ENCODE measurements at regions not wholly inside any gene's neighbourhood (a gene's known extent, or its start where the extent isn't known, plus 50 kb on each side); places are given as distances from the start of the nearest gene placed in this dataset.

GRCh38 chr2:133732982-133733900, 165.0 kb upstream of the NCKAP5 start:
- H3K9me3 ChIP-seq: no peaks in the 10 kb centered on the region
- H3K4me1 ChIP-seq: no peaks in the 10 kb centered on the region
- TF ChIP-seq CTCF (IDR thresholded peaks at IDR 0.05): no peak
- no peak overlapping the region for H3K27ac ChIP-seq
- H3K36me3 ChIP-seq: no peaks in the 10 kb centered on the region
- intact Hi-C loops (cut with DNase I): no loop called here
- no peaks in the 10 kb centered on the region for H3K27me3 ChIP-seq
- no peak for DNase-seq (ENCODE audit: low spot score in 2 of 2)
- H3K4me3 ChIP-seq: no peak overlapping the region

- Histone ChIP-seq H3K4me3 (no peak overlapping the region), H3K27me3 (no peaks in the 10 kb centered on the region), H3K36me3 (no peaks in the 10 kb centered on the region), H3K9me3 (no peaks in the 10 kb centered on the region), H3K4me1 (no peaks in the 10 kb centered on the region), H3K27ac (no peak overlapping the region)
- DNase-seq (ENCODE audit: low spot score in 2 of 2): no peak
- intact Hi-C loops (cut with DNase I): no loop called here
- TF ChIP-seq CTCF (IDR thresholded peaks at IDR 0.05): no peak
These were observed 165.6 kb upstream of the NCKAP5 start for GRCh38 chr2:133733901-133734255.

GRCh38 chr2:133734716-133735495, 166.6 kb upstream of the NCKAP5 start:
- intact Hi-C loops (cut with DNase I): no loop called here
- TF ChIP-seq CTCF (IDR thresholded peaks at IDR 0.05): no peak
- H3K9me3 ChIP-seq: no peaks in the 10 kb centered on the region
- no peaks in the 10 kb centered on the region for H3K36me3 ChIP-seq
- H3K27me3 ChIP-seq: no peaks in the 10 kb centered on the region
- no peaks in the 10 kb centered on the region for H3K4me1 ChIP-seq
- H3K4me3 ChIP-seq: no peak overlapping the region
- no peak for DNase-seq (ENCODE audit: low spot score in 2 of 2)
- H3K27ac ChIP-seq: no peak overlapping the region

GRCh38 chr2:133736674-133737073, 168.4 kb upstream of the NCKAP5 start:
- Histone ChIP-seq H3K36me3 (no peaks in the 10 kb centered on the region), H3K27ac (no peak overlapping the region), H3K9me3 (no peaks in the 10 kb centered on the region), H3K4me1 (no peaks in the 10 kb centered on the region), H3K27me3 (no peaks in the 10 kb centered on the region), H3K4me3 (no peak overlapping the region)
- no peak for TF ChIP-seq CTCF (IDR thresholded peaks at IDR 0.05)
- no peak for DNase-seq (ENCODE audit: low spot score in 2 of 2)
- intact Hi-C loops (cut with DNase I): no loop called here

GRCh38 chr2:133737242-133737993, 169.2 kb upstream of the NCKAP5 start:
- no peak for TF ChIP-seq CTCF (IDR thresholded peaks at IDR 0.05)
- H3K36me3 ChIP-seq: no peaks in the 10 kb centered on the region
- no peaks in the 10 kb centered on the region for H3K27me3 ChIP-seq
- no peaks in the 10 kb centered on the region for H3K4me1 ChIP-seq
- no peak overlapping the region for H3K4me3 ChIP-seq
- no peaks in the 10 kb centered on the region for H3K9me3 ChIP-seq
- intact Hi-C loops (cut with DNase I): no loop called here
- DNase-seq (ENCODE audit: low spot score in 2 of 2): no peak
- no peak overlapping the region for H3K27ac ChIP-seq
